LNCaP clone FGC (cell line): ENCODE measurements at regions not wholly inside any gene's neighbourhood (a gene's known extent, or its start where the extent isn't known, plus 50 kb on each side); places are given as distances from the start of the nearest gene placed in this dataset.

Experiments used
- DNase-seq: peaks from one replicate; pipeline ENCODE4 v3.0.0-alpha.2; 2011; ENCODE audit warnings: low read depth
- H3K4me3 ChIP-seq: 2 replicates; pipeline ENCODE4 v1.5.1; 2011; ENCODE audit warnings: mild to moderate bottlenecking, low read depth, low read length, control low read depth
- TF ChIP-seq, protein P1 (sequence below): IDR thresholded peaks from 2 replicates; pipeline ENCODE4 v1.5.1; 2012; ENCODE audit warnings: mild to moderate bottlenecking; ENCODE audit not compliant: control insufficient read depth, insufficient read depth; ENCODE audit errors: extremely low read depth

GRCh38 chr16:7014756-7015155 is 317.9 kb upstream of the RBFOX1 start:
- no peak for DNase-seq
- no peak overlapping the region for H3K4me3 ChIP-seq
- TF ChIP-seq, protein P1, sequence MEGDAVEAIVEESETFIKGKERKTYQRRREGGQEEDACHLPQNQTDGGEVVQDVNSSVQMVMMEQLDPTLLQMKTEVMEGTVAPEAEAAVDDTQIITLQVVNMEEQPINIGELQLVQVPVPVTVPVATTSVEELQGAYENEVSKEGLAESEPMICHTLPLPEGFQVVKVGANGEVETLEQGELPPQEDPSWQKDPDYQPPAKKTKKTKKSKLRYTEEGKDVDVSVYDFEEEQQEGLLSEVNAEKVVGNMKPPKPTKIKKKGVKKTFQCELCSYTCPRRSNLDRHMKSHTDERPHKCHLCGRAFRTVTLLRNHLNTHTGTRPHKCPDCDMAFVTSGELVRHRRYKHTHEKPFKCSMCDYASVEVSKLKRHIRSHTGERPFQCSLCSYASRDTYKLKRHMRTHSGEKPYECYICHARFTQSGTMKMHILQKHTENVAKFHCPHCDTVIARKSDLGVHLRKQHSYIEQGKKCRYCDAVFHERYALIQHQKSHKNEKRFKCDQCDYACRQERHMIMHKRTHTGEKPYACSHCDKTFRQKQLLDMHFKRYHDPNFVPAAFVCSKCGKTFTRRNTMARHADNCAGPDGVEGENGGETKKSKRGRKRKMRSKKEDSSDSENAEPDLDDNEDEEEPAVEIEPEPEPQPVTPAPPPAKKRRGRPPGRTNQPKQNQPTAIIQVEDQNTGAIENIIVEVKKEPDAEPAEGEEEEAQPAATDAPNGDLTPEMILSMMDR: no peak

DNA sequence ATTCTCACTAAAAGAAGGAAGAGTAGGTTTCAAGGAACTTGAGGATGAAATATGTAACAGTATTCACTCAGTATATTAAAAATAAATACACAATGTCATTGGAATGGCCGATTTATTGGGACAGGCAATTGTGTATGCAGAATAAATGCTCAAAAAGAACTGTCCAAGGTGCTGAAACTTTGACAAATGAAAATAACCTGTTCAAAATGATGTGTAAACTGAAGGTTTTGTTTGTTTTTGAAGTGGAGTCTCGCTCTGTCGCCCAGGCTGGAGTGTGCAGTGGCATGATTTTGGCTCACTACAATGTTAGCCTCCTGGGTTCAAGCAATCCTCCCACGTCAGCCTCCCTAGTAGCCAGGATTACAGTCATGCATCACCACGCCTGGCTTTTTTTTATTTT is 318.7 kb upstream of the RBFOX1 start:
- peak; percentile 6 for DNase-seq
- H3K4me3 ChIP-seq: no peak overlapping the region
- TF ChIP-seq, protein P1: no peak

GRCh38 chr16:7004266-7004665 is 328.4 kb upstream of the RBFOX1 start:
- DNase-seq: no peak
- H3K4me3 ChIP-seq: no peak overlapping the region
- TF ChIP-seq, protein P1: no peak

- H3K4me3 ChIP-seq: no peak overlapping the region
- TF ChIP-seq, protein P1: no peak
- DNase-seq: no peak
Observed at GRCh38 chr16:6993544-6993943, 339.1 kb upstream of the RBFOX1 start.

- TF ChIP-seq, protein P1: no peak
- DNase-seq: no peak
- no peak overlapping the region for H3K4me3 ChIP-seq
Observed at GRCh38 chr16:6988846-6989245, 343.8 kb upstream of the RBFOX1 start.

DNA sequence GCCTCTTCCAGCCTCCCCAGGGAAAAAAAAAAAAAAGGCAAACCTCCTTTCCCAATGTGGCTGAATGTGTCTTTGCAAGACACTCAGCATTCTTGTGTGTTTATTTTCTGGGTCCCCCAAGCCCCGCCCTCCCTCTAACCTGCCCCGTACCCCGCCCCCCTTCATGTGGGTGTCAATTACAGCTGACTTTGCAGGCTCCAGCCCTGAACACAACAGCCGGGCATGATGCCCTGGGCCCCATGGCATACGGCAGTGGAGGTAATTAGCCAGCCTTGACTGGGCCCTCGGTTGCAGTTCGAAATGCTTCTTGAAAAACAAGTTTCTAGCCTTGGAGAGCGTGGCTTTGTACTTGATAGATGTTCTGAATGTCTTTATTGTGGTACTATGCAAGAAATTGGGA is 354.7 kb upstream of the RBFOX1 start:
- TF ChIP-seq, protein P1: no peak
- DNase-seq: no peak

GRCh38 chr16:6977291-6977690 is 355.4 kb upstream of the RBFOX1 start:
- TF ChIP-seq, protein P1: no peak
- no peak for DNase-seq
- no peak overlapping the region for H3K4me3 ChIP-seq

More for the DNA sequence above, 354.7 kb upstream of the RBFOX1 start:
- H3K4me3 ChIP-seq: no peak overlapping the region
